ENCODE measurements at regions not wholly inside any gene's neighbourhood (a gene's known extent, or its start where the extent isn't known, plus 50 kb on each side); places are given as distances from the start of the nearest gene placed in this dataset.

DNA sequence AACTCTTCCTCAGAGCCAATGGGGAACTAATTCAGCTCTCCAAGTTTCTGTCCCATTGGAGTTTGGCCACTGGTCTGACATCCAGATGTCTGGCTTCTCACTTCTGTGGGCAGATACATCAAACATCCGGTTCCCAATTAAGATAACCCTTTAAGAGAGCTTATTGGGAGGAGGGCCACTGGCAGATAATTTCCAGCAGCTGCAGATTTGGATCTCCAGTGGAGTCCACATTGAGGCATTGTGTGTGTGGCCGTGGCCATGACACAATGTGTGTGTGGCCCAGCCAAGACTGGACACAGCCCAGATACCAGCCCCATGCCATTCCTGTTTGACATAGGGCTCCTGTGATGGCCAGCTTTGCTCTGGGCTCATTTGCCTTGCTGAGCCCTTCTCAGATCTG, 110.5 kb upstream of the MAP1B start:
- TF ChIP-seq, protein P1, sequence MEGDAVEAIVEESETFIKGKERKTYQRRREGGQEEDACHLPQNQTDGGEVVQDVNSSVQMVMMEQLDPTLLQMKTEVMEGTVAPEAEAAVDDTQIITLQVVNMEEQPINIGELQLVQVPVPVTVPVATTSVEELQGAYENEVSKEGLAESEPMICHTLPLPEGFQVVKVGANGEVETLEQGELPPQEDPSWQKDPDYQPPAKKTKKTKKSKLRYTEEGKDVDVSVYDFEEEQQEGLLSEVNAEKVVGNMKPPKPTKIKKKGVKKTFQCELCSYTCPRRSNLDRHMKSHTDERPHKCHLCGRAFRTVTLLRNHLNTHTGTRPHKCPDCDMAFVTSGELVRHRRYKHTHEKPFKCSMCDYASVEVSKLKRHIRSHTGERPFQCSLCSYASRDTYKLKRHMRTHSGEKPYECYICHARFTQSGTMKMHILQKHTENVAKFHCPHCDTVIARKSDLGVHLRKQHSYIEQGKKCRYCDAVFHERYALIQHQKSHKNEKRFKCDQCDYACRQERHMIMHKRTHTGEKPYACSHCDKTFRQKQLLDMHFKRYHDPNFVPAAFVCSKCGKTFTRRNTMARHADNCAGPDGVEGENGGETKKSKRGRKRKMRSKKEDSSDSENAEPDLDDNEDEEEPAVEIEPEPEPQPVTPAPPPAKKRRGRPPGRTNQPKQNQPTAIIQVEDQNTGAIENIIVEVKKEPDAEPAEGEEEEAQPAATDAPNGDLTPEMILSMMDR (IDR thresholded peaks at IDR 0.05; ENCODE audit: low read depth, low read length, poor library complexity, severe bottlenecking), result no peak
- TF ChIP-seq EZH2phosphoT487 (IDR thresholded peaks at IDR 0.05; ENCODE audit: borderline replicate concordance, low read length), result no peak

Measured in DOHH2 (cell line).